ENCODE measurements at regions not wholly inside any gene's neighbourhood (a gene's known extent, or its start where the extent isn't known, plus 50 kb on each side); places are given as distances from the start of the nearest gene placed in this dataset.

DNA sequence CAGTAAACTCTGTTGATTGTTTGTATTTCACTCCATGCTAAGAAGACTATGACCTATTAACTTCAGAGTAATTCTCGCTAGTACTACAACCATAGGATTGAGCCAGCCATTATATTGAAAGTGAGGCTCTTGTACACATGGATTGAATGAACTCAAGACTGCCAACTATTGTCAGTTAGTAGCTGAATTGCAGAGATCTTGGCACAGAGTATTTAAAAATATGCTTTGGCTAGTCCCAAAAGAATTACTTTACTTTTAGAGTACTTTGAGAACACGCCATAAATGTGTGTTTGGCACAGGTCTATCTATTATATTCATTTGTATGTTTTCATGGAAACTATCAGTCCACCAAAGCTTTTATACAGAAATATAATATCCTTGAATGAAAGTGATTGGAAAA lies 226.7 kb upstream of the DCBLD2 start:
- TF ChIP-seq POLR2A (IDR thresholded peaks at IDR 0.05) (no peak), CTCF (IDR thresholded peaks at IDR 0.05) (no peak)

All from uterus (tissue), 2 donors.